IPS-NIHi11 (cell line): ENCODE measurements at regions not wholly inside any gene's neighbourhood (a gene's known extent, or its start where the extent isn't known, plus 50 kb on each side); places are given as distances from the start of the nearest gene placed in this dataset.
"Not testable (repeated sequence)": the region's sequence is repeated elsewhere in the genome, so short reads cannot be mapped to it uniquely, and the experiment has no call there.

ENCODE experiments used
- DNase-seq: peaks from one replicate; pipeline ENCODE4 v3.0.0; 2012; ENCODE audit warnings: mixed read lengths, low spot score

DNA sequence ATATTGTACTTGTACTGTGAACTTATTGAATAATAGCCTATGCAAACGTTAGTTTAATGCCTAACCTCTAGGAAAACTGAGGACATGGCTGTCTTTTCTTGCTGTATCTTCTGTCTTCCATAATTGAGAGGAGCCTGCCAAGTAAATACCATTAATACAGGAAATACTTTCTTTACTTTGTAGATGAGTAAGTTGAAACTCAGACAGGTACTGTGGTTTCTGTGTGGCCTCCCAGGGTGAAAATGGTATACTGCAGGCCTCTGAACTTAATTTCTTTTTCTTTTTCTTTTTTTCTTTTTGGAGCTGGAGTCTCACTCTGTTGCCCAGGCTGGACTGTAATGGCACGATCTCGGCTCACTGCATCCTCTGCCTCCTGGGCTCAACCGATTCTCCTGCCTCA, 208.8 kb upstream of the ADGRL4 start:
- DNase-seq, result no peak

- no peak for DNase-seq
Measured at GRCh38 chr1:79207786-79208185, 201.3 kb upstream of the ADGRL4 start.

DNA sequence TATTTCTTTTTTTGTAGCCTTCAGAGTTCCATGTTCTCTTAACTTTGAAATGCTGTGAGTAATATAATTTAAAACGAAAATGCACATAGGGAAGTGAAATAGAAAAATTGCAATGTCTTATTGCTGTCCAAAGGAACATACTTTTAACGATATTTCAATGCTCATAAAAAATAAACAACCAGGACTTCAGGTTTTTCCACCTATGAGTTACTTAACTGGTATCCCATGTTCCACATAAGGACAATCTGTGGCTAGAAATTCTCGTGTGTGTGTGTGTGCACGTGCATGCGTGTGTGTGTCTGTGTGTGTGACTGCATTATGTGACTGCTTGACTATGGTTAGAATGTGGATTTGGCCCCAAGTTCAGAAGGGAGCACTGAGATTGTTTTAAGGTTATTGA, 200.8 kb upstream of the ADGRL4 start:
- no peak for DNase-seq

GRCh38 chr1:79204779-79205479, 198.4 kb upstream of the ADGRL4 start:
- DNase-seq, result no peak

DNA sequence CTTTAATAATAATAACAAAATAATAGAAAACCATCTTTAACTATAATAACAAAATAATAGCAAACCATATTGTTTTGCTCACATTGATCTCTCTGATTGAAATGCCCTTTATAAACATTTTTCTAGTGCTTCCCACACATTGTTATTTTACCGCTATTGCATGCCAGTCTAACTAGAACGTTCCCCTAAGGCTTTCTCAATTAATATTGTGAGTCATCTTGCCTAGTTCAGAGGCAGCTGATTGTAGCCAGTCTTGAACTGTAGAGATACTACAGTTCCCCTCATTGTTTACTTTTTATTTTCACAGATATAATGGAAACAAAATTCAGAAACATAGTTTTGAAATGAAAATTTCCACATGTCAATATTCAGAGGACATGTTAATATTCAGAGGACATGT, 192.3 kb upstream of the ADGRL4 start:
- DNase-seq, result no peak

DNA sequence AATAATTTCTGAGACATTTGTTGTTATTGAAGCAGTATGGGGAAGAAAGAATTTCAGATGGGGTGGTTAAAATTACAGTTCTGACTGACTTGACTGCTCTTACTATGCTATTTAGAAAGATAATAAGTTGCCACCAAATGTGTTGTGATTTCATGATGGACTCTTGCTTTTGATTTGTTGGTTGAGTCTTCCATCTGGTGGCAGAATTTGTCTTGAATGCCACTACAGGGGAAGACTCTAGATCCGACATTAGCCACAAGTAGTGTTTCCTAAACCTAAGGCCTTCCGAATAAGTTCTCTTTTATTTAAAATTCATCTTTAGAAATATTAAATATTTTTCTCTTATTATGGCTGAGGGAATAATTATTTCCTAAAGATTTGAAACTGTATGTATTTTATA, 190.9 kb upstream of the ADGRL4 start:
- DNase-seq, result peak; percentile 5

- no peak for DNase-seq
Measured at GRCh38 chr1:79196211-79196610, 189.7 kb upstream of the ADGRL4 start.

DNA sequence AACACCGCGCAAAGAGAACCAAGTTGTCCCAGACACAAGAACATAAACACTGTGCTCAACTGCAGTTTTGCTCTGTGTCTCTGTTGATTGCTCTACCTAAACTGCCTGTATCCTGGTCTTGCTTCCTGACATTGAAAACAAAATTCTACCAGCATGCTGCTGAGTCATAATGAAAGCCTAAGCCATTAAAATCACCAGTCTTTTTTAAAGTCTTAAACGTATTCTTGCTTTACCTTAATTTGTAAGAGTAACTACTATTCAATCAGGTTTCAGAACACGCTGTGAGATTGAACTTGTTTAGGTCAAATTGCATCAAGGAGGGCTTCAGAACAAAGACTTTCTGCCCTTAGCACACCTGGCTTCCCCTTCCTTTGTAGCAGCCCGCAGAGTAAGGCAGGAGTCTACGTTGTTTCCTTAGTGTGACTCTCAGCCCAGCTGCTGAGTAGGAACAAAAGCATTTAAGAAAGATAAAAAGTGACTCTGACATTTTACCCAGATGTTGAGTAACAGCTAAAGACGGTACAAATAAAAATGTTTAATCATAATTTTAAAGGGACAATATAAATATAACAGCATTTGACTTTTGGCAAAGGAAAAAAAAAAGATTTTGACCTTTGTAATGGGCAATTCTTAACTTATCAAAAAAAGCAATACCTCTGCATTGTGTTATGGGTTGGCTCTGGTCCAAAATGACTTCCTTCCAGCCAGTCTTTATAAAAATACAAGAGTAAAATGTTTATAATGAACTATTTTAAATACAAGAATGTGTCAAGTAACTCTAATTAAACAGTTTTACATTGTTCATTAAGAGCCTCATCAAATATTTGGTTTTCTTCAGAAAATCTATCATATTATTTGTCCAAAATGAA, 186.9 kb upstream of the ADGRL4 start:
- peak; percentile 40 for DNase-seq

GRCh38 chr1:79190074-79190473, 183.5 kb upstream of the ADGRL4 start:
- DNase-seq, result no peak

GRCh38 chr1:79188337-79188736, 181.8 kb upstream of the ADGRL4 start:
- DNase-seq, result no peak

- no peak for DNase-seq
Measured at GRCh38 chr1:79186260-79186659, 179.7 kb upstream of the ADGRL4 start.

- DNase-seq, result no peak
Measured at GRCh38 chr1:79177844-79178243, 171.3 kb upstream of the ADGRL4 start.

DNA sequence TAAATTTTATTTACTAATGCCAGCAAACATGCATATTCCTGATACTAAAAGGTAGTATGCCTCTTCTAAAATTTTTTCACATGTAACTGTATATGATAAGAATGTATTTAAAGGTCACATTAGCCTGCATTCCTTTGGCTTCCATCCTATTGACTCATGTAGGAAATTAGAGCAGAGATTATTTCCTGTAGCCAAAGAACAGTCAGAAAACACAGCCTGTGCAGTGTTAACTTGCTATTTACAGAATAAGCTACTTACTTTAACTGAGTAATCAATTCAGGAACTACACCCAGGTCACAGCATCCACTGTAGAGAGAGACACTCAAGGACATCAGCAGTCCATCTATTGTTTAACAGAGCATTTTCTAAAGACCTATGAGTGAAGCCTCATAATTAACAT, 154.5 kb upstream of the ADGRL4 start:
- no peak for DNase-seq

DNA sequence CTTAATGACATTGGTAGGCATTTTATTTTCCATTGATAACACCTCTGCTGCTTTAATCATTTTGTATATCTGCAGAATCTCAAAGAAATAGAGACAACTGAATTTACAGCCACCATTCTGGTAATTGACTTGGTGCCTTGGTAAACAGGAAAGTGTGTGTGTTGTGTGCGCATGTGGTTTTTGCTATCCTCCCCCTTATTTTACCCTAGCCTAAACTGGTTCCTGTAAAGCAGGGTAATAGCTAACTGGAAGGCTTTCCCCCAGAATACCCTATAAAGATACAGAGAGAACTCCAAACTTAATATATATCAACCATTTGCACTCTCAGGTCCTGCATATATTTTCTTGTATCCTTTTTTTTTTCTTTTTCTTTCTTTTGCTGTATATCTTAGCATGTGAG, 149.5 kb upstream of the ADGRL4 start:
- no peak for DNase-seq

DNA sequence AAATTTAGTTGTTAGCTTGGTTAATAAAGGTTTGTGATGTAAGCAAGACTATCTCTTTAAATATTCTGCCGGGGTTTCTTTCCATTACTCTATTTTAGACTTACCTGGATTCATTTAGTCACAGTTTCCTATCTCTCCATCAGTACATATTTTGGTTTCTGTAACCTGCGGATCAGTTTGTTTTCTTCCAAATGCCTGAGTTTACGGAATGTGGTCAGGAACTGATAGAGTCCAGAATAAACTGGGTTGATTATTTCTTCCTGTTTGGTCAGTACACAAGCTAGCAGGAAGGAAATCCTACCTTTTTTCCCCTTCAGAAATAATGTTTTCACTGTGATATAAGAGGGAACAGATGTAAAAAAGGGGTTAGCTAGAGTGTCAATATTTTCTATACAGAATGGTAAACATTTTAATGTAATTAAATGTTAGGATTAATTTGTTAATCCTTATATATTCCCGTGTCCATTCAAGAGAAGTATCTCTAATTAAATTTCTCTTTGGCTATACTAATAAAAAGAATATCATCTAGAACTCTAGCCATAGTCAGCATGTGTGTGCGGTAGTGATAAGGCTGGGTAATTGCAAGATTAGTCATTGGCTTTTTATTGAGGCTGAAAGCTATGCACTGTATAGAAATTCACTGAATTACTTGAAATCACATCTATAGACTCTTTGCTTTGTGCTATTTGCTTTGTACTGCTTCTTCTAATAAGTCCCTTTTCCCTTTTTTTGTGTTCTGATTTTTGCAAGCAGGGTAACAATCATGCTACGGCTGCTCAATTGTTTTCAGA, 144.7 kb upstream of the ADGRL4 start:
- no peak for DNase-seq

GRCh38 chr1:79150576-79150975, 144.0 kb upstream of the ADGRL4 start:
- no peak for DNase-seq

- DNase-seq, result not testable (repeated sequence)
Measured at GRCh38 chr1:79138227-79138626, 131.7 kb upstream of the ADGRL4 start.

DNA sequence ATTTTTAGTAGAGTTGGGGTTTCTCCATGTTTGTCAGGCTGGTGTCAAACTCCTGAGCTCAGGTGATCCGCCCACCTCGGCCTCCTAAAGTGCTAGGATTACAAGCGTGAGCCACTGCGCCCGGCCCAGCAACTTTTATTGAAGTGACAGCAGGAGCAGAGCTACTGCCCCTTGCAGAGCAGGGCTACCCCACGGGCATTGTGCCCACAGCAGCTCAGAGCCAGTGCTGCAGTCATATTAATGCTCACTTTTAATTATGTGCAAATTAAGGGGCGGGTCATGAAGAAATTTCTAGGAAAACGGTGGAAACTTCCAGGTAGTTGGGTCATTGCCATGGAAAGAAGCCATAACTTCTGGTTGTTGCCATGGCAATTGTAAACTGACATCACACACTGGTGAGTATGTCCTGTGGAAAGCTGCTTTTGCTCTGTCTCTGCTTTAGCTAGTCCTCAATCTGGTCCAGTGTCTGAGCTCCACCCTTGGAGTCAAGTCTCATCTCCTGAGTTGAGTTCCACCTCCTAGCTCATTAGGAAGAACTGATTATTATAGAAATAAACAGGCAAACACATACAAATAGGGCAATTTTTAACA, 127.3 kb upstream of the ADGRL4 start:
- no peak for DNase-seq

- no peak for DNase-seq
Measured at GRCh38 chr1:79131626-79132025, 125.1 kb upstream of the ADGRL4 start.

DNA sequence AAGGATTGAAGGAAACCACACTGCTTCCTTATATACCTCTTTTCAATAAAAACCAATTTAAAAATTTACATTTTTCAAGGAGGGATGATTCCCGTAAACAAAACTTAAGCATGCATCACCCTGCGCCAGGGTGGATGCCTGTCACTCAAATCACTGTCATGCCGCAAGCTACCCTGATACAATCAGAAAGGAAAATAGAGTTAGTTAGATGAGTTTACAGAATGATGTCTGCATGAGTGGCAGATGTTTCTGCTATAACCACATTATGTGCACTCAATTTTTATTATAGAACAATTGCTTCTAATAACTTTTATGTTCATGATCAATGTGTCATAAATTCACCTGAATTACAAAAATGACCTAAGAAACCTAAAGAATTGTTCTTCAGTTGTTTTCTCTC, 123.4 kb upstream of the ADGRL4 start:
- no peak for DNase-seq

GRCh38 chr1:79128722-79129121, 122.2 kb upstream of the ADGRL4 start:
- no peak for DNase-seq

GRCh38 chr1:79124756-79125155, 118.2 kb upstream of the ADGRL4 start:
- DNase-seq, result no peak
